ENCODE measurements at regions not wholly inside any gene's neighbourhood (a gene's known extent, or its start where the extent isn't known, plus 50 kb on each side); places are given as distances from the start of the nearest gene placed in this dataset.

- no peak for DNase-seq (ENCODE audit: low read depth, low spot score)
Measured at GRCh38 chr6:100268326-100268725, 196.4 kb downstream of the SIM1 start.

DNA sequence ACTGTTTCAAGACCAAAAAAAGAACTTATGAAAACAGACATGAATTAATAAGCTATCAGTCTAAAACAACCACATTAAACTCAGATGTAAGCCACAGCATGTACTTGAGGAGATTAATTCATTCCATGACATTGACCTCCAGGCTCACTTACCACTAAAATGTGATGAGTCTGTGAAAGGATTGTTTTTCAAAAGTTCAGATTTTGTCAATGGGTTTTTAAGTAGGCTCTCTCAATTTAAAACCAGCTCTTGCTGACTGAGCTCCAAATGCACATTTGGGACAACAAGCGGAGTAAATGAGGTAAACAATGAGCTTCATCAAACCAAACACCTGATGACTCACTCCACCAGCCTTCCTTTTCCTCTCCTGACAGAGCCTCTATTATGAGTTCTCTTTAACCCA, 197.0 kb downstream of the SIM1 start:
- no peak for DNase-seq (ENCODE audit: low read depth, low spot score)

GRCh38 chr6:100266494-100267401, 198.0 kb downstream of the SIM1 start:
- DNase-seq (ENCODE audit: low read depth, low spot score) = no peak

DNA sequence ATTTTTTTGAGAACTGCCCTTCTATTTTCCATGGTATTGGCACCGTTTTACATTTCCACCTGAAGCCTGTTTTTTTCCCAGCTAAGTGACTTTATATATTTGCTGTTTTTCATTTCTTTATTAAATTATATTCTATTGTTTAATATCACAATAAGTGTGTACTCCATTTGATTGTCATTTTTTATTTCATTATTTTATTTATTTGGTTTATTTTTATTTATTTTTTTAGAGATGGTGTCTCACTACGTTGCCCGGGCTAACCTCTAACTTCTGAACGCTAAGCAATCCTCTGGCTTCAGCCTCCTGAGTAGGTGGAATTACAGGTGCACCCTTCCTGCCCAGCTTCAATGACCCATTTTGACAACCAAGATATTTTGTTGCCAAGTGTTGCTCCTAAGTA, 202.6 kb downstream of the SIM1 start:
- no peak for DNase-seq (ENCODE audit: low read depth, low spot score)

GRCh38 chr6:100261486-100261885, 203.2 kb downstream of the SIM1 start:
- no peak for DNase-seq (ENCODE audit: low read depth, low spot score)

DNA sequence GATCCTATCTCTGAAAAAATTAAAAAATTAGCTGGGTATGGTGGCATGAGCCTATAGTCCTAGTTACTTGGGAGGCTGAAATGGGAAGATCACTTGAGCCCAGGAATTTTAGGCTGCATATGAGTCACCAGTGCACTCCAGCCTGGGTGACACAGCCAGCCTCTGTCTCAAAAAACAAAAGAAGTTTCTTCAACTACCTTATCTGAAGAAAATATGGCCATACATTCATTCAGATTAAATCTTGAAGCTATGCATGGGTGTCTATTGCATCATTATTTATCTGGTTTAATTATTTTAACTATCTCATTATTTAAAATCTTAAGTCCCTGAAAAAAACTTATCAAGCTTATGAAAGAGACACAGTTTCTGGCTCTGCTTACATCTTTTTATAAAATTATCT, 204.1 kb downstream of the SIM1 start:
- no peak for DNase-seq (ENCODE audit: low read depth, low spot score)

DNA sequence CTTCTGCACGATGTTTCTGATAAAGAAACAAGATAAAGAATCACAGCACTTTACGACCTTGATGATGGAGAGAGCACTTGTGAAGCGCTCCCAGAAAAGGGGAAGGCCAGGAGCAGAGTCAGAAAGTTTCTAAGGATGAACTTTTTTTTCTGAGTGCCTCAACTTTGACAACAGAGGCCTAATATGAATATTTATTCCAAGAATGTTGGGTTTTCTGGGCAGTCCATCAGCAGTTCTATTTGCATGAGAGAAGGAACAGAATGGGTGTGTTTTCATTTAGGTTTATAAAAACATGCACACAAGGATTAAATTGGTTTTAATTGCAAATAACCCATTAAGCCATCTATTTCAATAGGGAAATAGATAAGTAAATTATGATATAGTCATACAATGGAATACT, 204.9 kb downstream of the SIM1 start:
- no peak for DNase-seq (ENCODE audit: low read depth, low spot score)

- no peak for DNase-seq (ENCODE audit: low read depth, low spot score)
Measured at GRCh38 chr6:100258752-100259151, 206.0 kb downstream of the SIM1 start.

DNA sequence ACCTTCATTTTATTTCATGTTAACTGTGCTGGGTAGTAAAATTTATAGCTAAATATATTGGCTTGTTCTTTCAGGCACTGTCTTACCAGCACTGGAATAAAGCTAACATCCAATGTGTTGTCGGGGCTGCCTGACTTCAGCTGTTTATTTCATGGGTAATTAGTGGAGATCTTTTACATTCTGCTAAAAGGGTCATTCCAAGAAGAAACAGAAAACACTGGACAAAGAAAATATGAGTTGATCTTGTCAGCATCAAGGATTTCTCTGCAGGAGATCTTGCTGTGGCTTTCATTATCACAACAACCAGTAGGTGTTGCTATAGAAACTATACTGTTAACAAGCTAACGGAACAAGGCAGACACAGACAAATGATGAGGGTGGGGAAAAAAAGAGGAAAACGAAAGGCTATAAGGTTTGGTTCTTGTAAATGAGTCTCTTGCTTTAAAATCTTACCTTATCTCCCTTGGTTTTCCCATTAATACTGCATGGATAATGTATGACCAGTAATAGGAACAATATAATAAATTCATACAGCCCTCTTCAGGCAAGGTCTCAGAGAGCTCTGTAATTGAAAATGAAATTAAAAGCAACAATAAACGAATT, 206.8 kb downstream of the SIM1 start:
- no peak for DNase-seq (ENCODE audit: low read depth, low spot score)

- DNase-seq (ENCODE audit: low read depth, low spot score) = no peak
Measured at GRCh38 chr6:100255701-100256100, 209.0 kb downstream of the SIM1 start.

- no peak for DNase-seq (ENCODE audit: low read depth, low spot score)
Measured at GRCh38 chr6:100247123-100247522, 217.6 kb downstream of the SIM1 start.

GRCh38 chr6:100246206-100246605, 218.5 kb downstream of the SIM1 start:
- DNase-seq (ENCODE audit: low read depth, low spot score) = no peak

- DNase-seq (ENCODE audit: low read depth, low spot score) = no peak
Measured at GRCh38 chr6:100240798-100241197, 223.9 kb downstream of the SIM1 start.

DNA sequence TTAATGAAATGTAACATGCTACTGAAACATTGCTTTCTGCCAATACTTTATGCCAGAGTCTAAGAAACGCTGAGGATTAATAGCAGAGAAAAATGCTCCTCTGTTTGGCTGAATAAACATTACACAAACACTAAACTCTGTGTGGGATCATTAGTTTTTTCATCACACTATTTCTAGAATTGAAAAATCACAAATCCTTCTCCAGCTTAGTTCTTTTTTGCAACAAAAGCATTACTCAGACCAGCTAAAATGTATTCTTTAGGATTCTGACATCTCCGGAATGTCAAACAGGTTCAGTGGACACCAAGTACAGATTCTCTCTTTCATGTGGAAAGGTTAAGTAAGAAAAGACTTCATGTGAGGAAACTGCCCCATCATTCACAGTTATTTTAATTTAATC, 226.9 kb downstream of the SIM1 start:
- DNase-seq (ENCODE audit: low read depth, low spot score) = no peak

- no peak for DNase-seq (ENCODE audit: low read depth, low spot score)
Measured at GRCh38 chr6:100236389-100236788, 228.3 kb downstream of the SIM1 start.

DNA sequence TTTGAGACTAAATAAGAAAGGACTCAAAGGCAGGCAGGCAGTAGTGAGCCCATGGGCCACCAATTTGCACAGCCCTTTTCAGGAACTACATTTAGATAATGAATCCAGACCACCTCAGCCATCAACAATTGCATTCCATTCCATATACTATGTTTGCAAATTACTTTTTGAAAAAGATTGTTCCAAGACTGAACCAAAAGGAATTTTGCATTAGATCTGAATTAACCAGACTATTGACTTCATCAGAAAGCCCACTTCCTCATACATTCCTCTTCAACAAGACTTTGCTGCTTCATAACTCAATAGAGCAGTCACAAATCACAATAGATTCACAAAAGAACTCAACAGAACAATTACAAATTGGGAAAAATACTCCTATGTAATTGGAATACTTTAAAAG, 229.1 kb downstream of the SIM1 start:
- DNase-seq (ENCODE audit: low read depth, low spot score) = no peak

DNA sequence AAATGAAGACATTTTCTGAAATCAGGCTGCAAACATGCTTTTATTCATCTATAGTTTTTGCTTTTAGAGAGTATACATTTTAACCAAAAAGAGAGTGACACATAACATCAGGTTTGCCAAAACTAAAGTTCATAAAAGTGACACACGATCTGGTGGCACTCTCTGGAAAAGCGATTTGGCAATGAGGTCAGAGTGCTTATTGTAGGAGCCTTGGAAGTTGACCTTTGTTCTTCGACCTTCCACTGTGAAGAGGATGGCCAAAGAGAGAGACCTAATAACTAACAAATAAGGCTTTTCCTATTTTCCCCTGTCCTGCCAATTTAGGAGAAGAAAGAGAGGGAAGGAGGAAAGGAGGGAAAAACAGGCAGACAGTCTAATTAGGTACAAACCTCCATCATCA, 230.1 kb downstream of the SIM1 start:
- DNase-seq (ENCODE audit: low read depth, low spot score) = no peak

DNA sequence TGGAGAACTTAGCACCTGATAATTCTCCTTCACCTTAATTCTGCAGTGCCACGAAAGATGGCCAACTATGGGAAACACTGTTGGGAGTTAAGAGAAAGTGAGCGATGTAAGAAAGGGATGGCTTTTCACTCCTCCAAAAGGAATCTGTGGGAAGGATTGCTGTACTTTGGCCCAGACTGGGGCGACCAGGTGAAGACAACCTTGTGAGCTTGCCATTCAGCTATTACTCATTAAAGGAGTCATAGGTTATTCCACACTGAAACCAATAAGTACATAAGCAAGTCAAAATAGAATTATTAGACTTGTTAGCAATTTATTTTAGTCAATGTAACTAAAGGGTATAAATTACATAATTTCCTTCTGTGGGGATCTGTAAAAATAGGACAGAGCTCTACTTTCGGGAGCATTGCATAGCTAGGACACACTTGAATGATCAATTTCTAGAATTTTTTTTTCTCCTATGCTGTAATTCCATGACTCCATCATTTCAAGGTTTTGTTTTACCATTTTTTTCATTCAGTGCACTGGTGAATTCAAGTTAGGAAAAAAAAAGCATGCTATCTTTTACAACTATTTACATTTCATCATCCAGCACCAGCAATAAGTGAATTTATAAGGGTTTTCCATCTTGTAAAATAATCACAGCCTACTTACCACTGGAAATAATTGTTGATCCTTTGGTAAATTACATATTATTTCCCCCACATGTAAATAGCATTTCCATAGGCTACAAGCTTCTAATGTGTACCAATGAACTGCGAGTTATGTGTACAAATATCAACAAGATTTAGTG, 231.7 kb downstream of the SIM1 start:
- no peak for DNase-seq (ENCODE audit: low read depth, low spot score)

DNA sequence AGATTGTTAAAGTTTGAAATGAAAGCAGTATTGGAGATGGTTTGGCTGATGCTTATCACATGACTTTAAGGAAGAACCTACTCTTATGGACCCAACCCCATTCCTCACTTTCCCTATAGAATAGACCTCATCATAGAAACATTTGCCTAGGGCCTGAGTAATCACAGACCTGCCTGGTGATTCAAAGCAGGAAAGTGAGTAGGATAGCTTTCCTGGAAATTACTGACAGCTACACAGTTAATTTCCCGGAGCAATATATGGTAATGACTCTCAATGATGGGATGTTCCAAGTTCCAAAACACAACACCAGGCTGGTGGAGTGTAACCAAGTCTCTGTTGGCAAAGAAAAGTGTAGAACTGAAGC, 233.8 kb downstream of the SIM1 start:
- no peak for DNase-seq (ENCODE audit: low read depth, low spot score)

GRCh38 chr6:100230115-100230952, 234.4 kb downstream of the SIM1 start:
- peak; percentile 23 for DNase-seq (ENCODE audit: low read depth, low spot score)

DNA sequence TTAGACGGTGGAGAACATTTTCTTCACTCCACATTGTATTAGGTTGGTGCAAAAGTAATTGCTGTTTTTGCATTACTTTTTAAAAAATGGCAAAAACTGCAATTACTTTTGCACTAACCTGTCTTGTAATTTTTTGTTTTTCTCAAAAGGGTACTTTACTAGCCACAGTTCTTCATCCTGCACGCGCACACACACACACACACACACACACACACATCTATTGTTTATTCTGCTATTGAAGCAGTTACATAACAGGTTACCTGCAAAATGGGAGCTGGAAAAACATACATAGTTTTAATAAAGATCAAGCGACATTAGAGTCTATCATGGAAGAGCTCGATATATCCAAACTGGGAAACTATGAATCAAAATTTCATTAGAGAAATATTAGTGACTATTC, 235.2 kb downstream of the SIM1 start:
- no peak for DNase-seq (ENCODE audit: low read depth, low spot score)

Data from ELF-1 (cell line).